ENCODE measurements at regions not wholly inside any gene's neighbourhood (a gene's known extent, or its start where the extent isn't known, plus 50 kb on each side); places are given as distances from the start of the nearest gene placed in this dataset.
"Not testable (repeated sequence)": the region's sequence is repeated elsewhere in the genome, so short reads cannot be mapped to it uniquely, and the experiment has no call there.

DNA sequence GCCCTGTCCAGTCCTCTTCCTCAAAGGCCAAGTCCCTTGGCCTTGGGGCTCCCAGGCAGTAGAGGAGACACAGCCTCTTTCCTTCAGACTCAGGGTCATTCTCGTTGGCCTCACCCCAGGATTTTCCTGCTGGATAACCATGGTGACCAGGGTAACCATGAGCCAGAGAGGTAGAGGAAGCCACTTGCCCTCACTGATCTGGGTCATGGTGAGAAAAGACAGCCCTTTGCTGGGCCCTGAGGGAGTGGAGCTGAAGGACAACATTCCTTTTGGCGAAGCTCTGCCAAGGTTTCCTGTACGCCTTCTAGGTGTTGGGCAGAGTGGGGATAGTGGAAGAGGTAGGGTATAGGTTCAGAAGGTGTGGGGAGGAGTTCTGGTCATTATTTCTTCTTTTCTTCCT is 53.1 kb upstream of the WNT4 start:
- no peak for DNase-seq (ENCODE audit: low spot score)

GRCh38 chr1:22196641-22197040 is 53.7 kb upstream of the WNT4 start:
- no peak for DNase-seq (ENCODE audit: low spot score)

DNA sequence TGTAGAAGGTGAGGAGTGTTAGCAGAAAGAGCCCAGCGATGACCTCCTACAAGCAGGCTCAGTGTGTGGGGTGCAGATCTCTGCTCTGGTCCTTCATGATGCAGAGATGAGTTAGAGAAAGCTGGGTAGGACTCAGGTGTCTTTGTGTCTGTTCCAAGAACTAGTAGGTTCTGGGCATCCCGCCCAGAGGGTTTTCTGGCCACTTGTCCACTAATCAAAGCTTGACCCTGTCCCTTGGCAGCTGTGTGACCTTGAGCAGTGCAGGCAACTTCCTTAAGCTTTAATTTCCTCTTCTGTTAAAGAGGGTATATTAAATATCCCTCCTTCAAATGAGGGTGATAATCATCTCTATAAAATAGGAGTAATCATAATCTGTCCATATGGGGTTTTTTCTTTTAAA is 54.7 kb upstream of the WNT4 start:
- no peak for DNase-seq (ENCODE audit: low spot score)

DNA sequence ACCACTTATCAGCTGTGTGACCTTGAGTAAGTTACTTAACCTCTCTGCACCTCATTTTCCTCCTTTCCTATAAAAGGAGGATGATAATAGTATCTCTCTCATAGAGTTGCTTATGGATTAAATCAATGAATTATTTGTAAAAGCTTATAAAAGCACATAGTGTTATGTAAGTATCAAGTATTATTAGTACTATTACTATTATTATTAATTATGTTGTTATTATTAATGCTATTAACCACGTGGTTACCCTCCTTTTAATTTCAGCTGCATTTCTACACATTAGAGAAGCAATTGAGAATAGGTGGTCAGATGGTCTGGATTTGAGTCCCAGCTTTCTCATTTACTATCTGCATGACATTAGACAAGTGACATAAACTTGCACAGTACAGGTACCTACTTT is 58.1 kb upstream of the WNT4 start:
- no peak for DNase-seq (ENCODE audit: low spot score)

DNA sequence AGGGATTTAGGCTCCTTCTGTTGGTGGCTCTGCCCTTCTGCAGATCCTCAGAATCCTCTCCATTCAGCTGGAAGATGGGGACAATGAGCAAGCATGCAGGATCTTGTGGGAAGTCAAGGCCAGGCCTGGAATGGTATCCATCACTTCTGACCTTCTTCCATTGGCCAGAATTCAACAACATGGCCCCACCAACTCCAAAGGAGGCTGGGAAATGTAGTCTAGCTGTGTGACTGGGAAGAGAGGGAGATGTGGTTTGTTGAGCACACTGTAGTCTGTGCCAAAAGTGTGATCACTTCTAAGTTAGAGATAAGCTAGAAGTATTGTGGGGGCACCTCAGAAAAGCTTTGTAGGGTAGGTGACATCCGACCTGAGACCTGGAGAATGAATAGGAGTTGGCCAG is 60.4 kb upstream of the WNT4 start:
- DNase-seq (ENCODE audit: low spot score): no peak

GRCh38 chr1:22204057-22204840 is 61.4 kb upstream of the WNT4 start:
- DNase-seq (ENCODE audit: low spot score): no peak

DNA sequence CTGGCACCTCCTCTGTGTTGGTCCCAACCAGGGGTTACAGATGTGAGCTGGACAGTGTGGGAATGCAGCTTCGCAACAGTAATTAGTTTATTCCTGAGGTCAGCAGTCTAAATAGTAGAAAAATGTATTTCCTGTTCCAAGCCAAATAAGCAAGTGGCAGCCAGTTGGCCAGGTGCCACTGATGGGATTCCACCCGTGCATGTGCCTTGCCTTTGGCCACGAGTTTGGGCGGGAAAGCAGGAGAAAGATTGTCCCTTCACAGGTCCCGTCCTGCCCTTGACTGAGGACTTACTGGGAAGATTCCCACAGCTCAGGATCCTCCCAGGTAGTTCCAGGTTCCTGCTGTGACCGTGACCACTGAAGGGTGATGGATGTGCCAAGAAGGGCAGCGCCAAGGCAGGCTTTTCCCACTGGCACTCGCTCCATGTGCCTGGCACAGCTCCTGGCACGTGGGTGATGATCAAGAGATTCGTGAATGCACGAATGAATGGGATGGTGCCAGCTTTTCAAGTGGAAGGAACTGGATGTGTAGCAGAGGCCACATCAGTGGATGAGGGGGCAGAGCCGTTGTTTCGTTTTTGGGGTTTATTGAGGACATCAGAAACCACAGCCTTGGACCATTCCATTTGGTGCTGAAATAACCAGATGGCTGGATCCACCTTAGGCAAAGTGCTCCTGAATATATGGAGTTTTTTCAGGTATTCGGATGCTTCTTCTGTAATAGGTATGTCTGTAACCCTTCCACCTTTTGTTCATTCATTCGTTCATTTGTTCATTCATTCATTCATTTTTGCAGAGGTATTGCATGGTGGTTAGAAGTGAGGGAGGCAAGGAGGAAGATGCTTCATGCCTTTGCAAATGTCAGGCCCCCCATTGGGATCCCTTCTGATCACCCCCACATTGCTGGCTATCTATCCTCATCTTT is 62.4 kb upstream of the WNT4 start:
- no peak for DNase-seq (ENCODE audit: low spot score)

DNA sequence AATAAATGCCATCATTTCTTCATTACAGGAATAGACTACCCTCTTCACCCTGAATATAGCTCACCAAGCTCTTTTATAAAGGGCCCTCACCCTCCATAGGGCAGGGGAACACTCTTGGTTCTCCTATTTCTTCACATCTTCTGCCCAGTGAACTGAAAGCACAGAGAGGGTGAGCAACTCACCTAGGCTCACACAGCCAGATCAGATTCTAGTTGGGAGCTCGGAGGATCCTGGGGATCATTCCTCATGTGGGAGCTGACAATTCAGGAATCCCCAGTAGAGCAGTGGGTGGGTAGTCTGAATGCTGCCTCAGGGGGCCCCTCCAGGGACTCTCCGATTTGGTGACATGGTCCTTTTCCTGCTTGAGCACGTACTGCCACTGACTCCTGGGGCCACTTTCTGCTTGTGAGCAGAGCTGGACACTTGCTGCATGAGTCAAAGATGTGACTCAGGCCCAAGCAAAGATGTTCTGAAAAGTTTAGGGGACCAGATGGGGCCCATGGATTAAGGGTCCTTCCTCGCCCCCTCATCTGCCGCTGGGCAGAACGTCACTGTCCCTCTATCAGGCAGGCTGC is 63.7 kb upstream of the WNT4 start:
- DNase-seq (ENCODE audit: low spot score): no peak

GRCh38 chr1:22207511-22208267 is 64.8 kb upstream of the WNT4 start:
- no peak for DNase-seq (ENCODE audit: low spot score)

DNA sequence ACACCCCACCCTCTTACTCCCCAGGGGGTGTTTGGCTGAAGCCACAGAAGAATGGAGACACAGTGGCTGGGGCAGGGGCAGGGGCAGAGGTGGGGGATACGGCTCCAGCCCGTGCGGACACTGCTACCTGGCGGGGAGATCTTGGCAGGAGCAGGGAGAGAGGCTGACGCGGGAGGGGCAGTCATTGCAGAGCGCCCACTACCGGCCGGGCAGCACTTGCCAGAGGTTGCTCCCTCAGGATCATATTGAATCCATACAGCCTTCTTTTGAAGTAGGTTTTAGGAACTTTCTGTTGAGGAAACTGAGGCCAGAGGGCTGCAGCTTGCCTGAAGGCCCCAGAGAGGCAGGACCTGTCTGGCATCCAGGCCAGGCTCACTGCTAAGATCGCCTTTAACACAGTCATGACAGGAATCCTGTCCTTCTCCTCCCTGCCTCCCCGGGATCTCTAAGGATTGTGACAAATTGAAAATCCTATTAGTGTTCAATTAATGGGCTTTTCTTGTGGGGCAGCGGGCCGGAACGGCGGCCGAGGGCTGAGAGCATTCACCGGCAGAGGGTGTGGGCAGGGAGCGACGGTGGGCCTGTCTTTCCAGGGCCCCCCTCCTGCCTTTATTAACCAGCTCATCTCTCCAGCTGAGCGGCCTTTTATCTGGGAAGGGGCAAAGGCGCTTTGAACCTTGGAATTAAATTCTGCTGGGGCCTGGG is 65.5 kb upstream of the WNT4 start:
- DNase-seq (ENCODE audit: low spot score): no peak

- DNase-seq (ENCODE audit: low spot score): no peak
Measured at GRCh38 chr1:22208973-22209378, 66.1 kb upstream of the WNT4 start.

GRCh38 chr1:22210176-22210575 is 67.3 kb upstream of the WNT4 start:
- no peak for DNase-seq (ENCODE audit: low spot score)

GRCh38 chr1:22210636-22211035 is 67.7 kb upstream of the WNT4 start:
- no peak for DNase-seq (ENCODE audit: low spot score)

DNA sequence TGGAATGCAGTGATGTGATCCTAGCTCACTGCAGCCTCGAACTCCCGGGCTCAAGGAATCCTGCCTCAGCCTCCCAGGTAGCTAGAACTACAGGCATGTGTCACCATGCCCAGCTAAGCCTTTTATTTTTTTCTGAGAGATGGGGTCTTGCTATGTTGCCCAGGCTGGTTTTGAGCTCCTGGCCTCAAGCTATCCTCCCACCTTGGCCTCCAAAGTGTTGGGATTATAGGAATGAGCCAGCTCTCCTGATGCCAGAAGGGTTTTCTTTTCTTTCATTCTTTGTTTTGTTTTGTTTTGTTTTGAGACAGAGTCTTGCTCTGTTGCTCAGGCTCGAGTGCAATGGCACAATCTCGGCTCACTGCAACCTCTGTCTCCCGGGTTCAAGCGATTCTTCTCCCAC is 68.6 kb upstream of the WNT4 start:
- not testable (repeated sequence) for DNase-seq (ENCODE audit: low spot score)

- DNase-seq (ENCODE audit: low spot score): no peak
Measured at GRCh38 chr1:22212400-22213233, 69.7 kb upstream of the WNT4 start.

GRCh38 chr1:22216210-22216883 is 73.5 kb upstream of the WNT4 start:
- no peak for DNase-seq (ENCODE audit: low spot score)

- DNase-seq (ENCODE audit: low spot score): no peak
Measured at GRCh38 chr1:22216966-22217365, 74.1 kb upstream of the WNT4 start.

- DNase-seq (ENCODE audit: low spot score): no peak
Measured at GRCh38 chr1:22217811-22218460, 75.0 kb upstream of the WNT4 start.

DNA sequence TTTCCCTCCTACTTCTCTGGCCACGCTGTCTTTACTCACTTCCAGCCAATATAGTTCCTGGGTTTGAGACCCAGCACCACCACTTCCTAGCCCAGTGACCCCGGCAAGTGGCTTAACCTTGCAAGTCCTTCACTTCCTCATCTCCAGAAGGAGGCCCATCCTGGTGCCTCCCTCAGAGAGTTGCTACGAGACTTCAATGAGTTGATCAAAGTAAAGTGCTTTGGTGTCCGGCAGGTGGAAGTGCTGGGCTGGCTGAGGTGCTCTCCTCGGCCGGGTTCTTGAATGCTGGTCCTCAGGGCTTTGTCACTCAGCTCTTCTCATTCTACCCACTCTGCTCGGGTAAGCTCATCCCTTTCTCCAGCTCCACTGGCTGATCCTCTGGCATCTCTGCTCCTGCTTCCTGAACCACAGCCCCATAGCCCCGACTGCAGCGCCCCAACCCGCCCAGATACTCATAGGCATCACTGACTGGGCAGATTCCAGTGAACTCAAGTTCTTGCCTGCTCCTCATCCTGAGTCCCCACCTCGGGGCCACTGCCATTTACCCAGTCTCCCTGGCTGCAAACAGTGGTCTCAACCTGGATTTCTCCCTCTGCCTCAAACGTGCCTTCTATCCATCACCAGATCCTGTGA is 75.8 kb upstream of the WNT4 start:
- no peak for DNase-seq (ENCODE audit: low spot score)
